Astrocyte of the spinal cord (primary cell): ENCODE measurements at regions not wholly inside any gene's neighbourhood (a gene's known extent, or its start where the extent isn't known, plus 50 kb on each side); places are given as distances from the start of the nearest gene placed in this dataset.

Source experiments
- DNase-seq: peaks from one replicate; pipeline ENCODE4 v3.0.0; 2011; ENCODE audit warnings: low read depth, low spot score
- H3K4me3 ChIP-seq: 2 replicates; pipeline ENCODE4 v1.5.1; 2011; ENCODE audit warnings: low read depth, mild to moderate bottlenecking, low read length, moderate library complexity
- in situ Hi-C: cut with HindIII; loops from 2 replicates; pipeline ENCODE4 v1.10.0; 2017; ENCODE audit warnings: low sequenced_read_pairs
- TF ChIP-seq, protein P1 (sequence below): IDR thresholded peaks from 2 replicates; pipeline ENCODE4 v1.5.1; 2012; ENCODE audit warnings: low read depth, mild to moderate bottlenecking, low read length, inconsistent platforms

DNA sequence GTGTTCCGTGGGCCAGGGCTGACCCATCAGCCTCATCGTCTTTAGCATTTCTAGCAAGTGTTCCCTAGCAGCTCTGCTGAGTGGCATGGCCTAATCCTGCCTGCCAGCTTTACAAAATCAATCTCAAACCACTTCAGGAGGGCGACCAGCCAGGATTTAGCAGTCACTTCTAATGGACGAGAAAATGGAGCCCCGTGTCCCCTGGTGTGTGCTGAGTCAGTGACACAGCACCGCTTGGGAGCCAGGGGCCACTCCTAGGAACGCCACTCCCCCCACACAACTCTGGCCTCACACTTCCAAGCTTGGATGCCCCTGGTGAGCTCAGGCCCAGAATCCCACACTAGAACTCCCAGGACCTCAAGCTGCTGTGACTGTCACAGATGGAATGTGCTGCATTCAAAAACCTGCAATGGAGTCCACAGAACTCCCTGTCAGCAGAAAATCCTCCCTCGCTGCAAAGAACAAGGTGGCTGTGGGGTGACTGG, 311.2 kb upstream of the GATB start:
- in situ Hi-C loops, result no loop called here
- H3K4me3 ChIP-seq, result no peak overlapping the region
- TF ChIP-seq, protein P1, sequence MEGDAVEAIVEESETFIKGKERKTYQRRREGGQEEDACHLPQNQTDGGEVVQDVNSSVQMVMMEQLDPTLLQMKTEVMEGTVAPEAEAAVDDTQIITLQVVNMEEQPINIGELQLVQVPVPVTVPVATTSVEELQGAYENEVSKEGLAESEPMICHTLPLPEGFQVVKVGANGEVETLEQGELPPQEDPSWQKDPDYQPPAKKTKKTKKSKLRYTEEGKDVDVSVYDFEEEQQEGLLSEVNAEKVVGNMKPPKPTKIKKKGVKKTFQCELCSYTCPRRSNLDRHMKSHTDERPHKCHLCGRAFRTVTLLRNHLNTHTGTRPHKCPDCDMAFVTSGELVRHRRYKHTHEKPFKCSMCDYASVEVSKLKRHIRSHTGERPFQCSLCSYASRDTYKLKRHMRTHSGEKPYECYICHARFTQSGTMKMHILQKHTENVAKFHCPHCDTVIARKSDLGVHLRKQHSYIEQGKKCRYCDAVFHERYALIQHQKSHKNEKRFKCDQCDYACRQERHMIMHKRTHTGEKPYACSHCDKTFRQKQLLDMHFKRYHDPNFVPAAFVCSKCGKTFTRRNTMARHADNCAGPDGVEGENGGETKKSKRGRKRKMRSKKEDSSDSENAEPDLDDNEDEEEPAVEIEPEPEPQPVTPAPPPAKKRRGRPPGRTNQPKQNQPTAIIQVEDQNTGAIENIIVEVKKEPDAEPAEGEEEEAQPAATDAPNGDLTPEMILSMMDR, result no peak
- peak; percentile 21 for DNase-seq

DNA sequence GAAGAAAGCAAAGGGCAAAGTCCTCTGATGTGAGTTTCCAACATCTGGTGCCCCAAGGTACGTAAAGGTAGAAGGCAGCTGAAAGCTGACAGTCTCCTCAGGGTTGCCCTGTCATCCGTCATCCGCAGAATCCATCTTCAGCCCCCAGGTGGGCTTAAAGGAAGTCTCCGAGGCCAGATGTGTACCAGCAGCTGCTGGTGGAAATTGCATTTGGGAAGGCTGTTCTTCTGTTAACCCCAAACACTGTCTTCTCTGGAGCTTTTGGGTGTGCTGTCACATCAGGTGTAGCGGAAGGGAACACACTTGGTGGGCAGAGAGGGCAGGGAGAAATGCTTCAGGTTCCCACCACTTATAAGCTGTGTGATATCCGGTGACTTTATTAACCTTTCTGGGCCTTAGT, 310.0 kb upstream of the GATB start:
- TF ChIP-seq, protein P1, result no peak
- no peak for DNase-seq
- in situ Hi-C loops, result no loop called here
- H3K4me3 ChIP-seq, result no peak overlapping the region

DNA sequence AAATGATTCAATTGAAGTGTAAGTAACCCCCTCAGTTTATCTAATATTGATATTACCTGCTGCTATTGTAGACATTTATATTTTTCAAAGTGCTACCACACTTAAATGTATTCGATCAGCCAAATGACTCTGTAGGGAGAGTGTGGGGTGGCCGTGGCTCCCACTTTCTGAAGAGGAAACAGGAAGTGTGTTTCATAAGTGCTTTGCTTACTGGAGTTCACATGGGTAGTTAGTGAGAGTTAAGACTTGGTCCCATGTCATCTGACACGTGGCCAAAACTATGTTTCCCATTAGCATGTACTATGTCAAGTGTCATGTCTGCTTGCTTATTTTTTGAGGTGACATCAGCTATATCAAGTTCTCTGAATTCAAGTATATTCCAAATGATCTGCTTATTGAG, 308.1 kb upstream of the GATB start:
- TF ChIP-seq, protein P1, result no peak
- in situ Hi-C loops, result no loop called here
- DNase-seq, result no peak
- no peak overlapping the region for H3K4me3 ChIP-seq

DNA sequence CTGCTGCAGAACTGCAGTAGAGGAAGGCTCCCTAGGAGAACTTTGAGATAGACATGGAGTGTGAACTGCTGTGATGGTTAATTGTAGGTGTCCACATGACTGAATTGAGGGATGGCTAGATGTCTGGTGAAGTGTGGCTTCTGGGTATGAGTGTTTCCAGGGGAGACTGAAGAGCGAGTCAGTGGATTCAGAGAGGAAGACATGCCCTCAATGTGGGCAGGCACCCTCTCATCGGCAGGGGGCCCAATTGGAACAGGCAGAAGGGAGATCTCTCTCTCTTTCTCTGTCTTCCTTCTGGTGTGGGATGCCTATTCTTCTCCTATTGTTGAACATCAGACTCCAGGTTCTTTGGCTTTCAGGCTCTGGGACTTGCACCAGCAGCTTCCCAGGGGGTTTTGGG, 304.7 kb upstream of the GATB start:
- in situ Hi-C loops, result no loop called here
- no peak overlapping the region for H3K4me3 ChIP-seq
- TF ChIP-seq, protein P1, result no peak
- no peak for DNase-seq

DNA sequence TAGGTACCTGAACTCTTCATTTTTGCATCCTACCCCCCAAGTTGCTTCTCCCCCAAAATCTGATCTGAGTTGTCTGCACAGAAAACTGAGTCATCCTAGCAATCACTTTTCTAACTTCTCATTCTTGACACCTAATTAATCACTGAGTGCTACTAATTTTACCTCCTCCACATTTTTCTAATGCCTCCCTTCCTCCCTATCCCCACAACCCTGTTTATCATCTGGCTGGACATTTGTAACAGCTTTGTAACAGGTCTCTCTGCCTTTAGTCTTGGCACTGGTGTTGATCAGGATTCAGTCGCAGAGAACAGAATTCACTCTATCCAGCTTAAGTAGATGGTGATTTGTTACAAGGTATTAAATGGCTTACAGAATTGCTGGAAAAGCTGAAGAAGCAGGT, 303.9 kb upstream of the GATB start:
- no peak overlapping the region for H3K4me3 ChIP-seq
- no peak for DNase-seq
- TF ChIP-seq, protein P1, result no peak
- in situ Hi-C loops, result no loop called here

DNA sequence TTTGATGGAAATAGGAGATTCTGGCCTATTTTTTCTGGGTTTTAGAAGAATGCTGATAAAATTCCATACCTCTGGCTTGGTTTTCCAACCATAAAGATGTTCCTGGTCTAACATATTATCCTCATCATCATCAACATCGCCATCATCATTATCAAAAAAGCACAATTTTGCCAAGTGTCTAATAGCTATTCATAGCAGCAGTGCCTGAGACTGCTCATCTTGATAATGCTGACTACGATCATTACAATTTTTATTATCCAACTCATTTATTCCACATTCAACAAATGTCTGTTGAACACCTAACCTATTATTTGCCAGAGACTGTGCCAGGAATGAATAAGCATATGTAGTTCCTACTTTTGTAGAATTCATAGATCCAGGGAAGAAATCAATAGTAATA, 303.5 kb upstream of the GATB start:
- no peak for DNase-seq
- in situ Hi-C loops, result no loop called here
- TF ChIP-seq, protein P1, result no peak
- H3K4me3 ChIP-seq, result no peak overlapping the region

DNA sequence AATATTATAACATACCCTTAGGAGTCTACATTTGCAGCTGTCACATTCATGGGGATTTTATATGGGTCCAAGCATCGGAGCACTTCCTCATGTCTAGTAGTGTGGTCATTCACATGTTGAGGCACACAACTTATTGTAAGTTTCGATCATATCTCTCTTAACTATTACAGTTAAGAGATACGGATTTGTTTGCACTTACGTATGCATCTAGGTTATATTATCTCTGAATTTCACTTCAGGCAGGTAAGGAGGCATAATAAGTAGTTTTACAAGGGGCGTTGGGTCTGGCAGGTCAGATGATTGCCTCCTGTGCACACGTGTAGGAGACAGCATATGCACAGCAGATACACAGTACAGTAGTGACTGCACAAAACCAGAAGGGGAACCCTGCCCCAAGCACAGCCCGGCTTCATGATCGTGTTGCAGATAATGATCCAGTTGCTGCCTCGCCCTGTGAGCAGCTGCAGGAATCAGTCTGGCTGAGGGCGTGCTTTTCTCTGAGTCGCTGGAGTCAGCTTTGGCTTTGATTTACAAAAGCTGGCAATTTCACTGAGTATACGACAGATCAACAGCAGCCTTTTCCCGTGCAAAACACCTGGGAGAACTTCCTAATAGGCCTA, 302.9 kb upstream of the GATB start:
- in situ Hi-C loops, result no loop called here
- no peak overlapping the region for H3K4me3 ChIP-seq
- TF ChIP-seq, protein P1, result no peak
- DNase-seq, result no peak
